Stimulated activated CD4-positive, alpha-beta T cell treated with anti-CD3 and anti-CD28 coated beads, TNF-alpha, amount 100 ng/mL, for 1 hour (primary cell): ENCODE measurements at regions not wholly inside any gene's neighbourhood (a gene's known extent, or its start where the extent isn't known, plus 50 kb on each side); places are given as distances from the start of the nearest gene placed in this dataset.
"Not testable (repeated sequence)": the region's sequence is repeated elsewhere in the genome, so short reads cannot be mapped to it uniquely, and the experiment has no call there.

ENCODE experiments used
- DNase-seq, 3 donors: peaks; one replicate each; pipeline ENCODE4 v3.0.0-alpha.2; 2020; ENCODE audit warnings: low read depth in 3 of 3, low spot score in 1 of 3

DNA sequence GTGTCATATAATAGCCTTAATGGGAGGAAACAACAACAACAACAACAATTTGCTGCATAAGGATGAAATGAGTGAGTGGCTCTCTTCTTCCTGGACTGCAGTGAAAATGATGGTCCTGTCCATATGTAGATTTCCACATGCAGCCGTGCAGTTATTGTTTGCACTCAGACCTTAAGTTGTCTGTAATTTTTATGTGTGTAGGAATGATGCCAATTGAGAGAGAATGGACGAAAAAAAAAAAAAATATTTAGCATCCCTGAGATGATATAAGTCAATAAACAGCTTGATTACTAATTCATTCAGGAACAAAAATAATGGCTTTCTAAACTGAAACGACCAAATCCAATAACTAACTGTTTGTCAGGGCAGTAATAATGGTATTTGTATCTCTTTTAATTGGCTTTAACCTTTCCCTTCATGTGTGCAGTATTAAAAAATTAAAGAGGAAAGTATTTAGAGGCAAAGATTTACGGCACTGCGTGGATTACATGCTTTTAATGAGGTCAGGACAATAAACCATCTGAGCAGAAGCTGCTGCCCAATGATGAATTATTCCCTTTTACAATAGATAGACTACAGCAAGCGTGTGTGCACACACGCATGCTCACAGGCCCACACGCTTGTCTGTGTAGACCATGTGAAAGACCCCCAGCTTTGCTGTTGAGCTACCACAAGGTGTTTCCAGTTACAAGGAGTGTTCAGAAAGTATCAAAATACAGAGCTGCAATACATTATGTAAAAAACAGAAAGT is 459.5 kb upstream of the WWC1 start:
- no peak for DNase-seq

DNA sequence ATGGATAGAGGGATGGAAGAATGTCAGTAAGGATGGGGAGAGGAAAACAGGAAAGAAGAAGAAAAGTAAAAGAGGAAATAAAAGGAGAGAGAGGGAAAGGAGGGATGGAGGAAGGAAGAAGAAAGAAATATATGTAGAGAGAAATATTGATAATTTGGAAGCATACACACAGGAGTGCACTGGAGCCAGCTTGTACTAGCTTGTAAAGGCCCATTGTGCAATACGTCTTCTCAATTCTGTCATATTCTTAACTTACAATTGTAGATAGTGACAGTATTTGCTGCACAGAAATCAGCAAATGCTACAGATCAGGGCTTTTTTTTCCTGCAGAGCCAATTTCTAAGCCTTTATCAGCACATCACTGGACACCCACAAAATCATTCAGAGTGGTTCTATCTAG is 458.8 kb upstream of the WWC1 start:
- DNase-seq: no peak

DNA sequence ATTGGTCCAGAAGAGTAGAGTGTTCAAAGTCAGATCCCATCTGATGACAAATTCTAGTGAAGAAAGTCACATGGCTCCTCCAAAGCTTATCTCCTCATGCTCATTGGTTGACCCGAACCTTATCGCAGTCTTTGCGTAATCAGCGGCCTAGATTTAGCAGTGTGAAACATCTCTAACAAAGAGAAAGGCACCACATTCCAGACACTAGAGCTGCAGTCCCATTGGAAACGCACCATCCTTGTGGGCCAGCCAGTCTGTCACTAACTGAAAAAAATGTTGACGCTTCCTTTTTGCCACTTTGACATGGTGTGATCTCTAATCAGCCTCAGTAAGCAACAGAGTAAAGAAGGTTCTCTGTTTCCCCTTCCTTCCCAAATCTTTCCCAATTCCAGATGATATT is 458.0 kb upstream of the WWC1 start:
- DNase-seq: no peak

DNA sequence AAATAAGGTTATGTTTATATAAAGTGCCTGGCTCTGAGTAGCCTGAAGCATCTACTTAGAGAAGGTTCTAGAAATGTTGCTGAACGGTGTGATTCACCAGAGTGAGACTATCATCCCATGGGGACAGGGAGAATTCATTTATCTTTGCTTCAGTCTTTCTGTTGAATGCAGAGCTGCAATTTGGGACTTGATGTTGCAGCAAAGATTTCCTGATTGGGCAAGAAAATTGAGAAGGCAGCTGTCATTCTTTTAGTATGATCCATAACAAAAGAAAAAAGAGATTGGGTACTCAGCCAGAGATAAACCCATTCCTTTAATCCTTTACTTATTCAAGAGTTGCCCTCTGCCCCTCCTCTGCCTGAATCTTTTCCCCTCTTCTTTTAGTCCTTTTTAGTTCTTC is 456.3 kb upstream of the WWC1 start:
- no peak for DNase-seq

DNA sequence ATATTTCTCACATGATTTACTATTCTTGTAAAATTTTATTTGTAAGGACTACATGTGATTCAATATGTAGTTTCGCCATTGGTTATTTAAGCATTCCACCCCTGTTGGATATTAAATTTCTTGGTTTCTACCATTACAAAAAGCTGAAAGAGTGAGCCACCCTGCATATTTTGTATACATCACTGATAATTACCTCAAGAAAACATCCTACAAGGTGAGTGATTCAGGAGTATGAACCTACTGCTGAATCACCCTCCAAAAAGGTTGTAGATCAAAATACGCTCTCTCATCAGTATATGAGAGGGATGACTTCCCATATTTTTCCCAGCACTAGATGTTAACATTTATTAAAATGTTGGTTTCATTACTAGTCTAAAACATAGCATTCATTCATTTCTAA is 454.3 kb upstream of the WWC1 start:
- DNase-seq: no peak

DNA sequence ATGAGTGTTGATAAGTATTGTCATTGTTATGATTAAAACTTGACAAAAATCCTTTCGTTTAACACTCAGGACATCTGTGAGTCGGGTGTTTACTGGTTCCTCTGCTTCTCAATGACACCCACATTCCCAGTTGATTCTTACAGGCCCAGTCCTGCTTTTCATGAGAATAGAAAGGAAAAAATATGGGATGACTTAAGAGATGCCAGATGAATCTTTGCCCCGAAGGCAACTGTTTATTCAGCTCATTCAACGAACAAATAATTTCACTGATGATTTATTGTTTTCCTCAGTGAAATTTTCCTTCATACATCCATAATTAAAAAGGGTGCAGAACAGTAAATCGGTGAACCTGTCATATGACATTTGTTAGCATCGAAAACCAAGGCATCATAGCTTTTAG is 452.4 kb upstream of the WWC1 start:
- no peak for DNase-seq

DNA sequence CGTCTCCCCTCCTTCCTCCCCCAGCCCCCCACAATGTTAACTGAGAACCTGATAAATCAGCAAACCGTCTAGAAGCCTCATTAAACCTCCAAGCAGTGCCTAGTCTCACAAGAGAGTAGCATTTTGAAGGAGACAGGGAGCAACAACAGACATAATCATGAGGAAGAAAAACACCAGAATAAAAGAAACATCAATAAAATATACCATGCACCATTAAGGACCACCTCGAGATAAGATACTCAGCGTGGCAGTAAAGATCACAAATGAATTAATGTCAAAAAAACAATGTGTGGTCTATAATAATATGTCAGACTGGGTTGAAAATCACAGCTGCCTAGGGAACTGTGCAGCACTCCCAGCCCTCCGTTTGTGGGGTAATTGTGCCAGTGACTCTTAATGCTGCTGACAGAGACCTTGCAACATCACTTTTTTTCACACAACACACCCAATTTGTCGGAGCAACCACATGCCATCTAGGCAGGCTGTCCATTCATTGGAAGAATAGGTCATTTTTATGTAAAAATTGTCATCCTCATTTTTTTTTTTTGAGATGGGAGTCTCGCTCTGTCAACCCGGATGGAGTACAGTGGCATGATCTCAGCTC is 450.8 kb upstream of the WWC1 start:
- DNase-seq: no peak

DNA sequence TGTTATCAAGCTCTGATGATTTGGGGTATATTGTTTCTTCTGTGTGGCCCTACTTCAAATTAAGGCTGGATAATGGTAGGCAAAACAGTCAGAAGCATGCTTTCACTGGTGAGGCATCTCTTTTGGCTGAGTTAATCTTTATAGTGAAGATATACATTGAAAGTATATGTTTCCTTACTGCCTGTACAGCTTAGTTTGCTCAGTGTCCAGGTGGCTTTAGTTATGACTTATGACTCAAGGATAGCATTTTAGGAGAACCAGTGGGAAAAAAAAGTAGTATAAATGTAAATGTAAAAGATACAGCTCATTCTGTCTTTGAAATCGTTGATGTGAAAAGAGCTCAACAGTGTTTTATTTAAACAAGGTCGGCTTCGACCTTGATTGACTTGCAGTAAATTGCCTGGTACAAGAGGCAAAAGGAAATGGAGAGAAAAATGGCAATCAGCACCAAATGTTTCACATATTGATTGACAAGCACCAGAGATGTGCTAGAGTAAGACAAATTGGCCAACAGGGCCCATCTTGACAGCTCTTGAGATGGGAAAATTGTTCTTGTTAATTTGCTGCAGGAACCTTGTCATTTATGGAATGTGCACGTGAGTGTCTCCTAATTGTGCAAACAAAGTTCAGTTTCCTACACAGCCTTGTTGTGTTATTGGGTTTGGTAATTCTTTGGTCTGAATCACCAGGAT is 447.4 kb upstream of the WWC1 start:
- DNase-seq: no peak

DNA sequence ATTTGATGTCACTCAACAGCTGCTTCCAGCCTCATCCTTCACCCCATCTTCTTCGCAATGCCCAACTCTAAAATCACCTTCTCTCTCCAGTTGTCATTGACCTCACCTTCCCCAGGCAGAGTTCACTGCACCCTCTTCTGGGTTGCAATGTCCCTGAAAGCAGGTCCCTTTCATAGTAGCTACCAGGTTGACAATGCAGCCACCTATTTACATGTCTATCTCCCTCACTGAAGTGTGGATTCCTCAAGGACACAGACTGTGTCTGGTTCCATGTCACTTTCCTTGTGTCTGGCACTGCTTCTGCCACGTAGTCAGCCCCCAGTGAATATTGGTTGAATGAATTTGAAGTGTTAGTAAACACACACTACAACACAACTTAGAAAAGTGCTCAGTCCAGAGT is 445.5 kb upstream of the WWC1 start:
- DNase-seq: no peak

DNA sequence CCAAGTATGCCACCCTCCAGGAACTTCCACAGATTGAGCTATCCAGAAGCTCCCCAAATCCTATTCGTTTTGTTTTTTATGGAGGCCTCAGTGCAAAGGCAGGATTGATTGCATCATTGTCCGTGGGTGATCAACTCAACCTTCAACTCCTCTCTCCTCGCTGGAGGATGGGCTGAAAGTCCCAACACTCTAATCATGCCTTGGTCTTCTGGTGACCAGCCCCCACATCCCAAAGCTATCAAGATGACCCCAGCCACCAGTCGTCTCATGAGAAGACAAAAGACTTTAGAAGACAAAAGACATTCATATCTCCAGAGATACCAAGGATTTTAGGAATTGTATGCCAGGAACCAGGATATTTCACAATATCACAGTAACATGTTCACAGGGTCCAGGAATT is 441.6 kb upstream of the WWC1 start:
- DNase-seq: no peak

DNA sequence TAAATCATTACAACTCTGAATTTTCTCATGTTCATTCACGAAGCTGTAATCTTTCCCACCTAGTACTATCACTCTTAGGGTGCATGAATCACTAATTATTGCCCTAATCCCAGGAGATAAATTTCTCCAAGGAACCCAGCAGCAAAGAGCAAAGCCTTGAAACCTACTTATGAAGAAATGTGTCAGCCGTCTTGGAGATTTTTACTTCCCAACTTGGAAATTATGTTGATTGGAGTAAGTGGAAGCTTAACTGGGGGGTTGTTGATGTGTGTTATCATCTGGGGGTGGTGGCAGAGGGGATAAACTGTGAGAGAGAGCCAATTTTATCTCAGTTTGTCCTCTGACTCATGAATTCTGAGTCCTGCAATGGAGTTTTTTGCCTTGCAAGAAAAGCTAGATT is 440.5 kb upstream of the WWC1 start:
- DNase-seq: no peak

DNA sequence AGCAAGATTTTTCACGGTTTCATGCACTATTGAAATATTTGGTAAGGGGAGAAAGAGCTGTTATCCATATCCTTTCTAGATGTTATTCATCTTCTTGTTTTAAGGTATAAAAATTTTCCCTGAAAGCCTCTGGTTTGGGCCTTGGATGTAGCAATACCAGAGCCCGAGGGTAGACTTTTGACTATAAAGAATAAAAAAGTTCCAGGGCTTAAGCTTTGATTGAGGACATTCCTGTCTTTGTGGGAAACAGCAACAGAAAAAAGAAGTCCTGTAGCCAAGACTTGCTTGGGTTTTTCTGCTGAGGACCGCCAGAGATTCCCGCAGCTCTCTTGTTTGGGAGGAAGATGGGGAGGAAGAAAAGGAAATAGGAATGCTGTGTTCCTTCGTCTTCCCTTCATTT is 440.0 kb upstream of the WWC1 start:
- no peak for DNase-seq

DNA sequence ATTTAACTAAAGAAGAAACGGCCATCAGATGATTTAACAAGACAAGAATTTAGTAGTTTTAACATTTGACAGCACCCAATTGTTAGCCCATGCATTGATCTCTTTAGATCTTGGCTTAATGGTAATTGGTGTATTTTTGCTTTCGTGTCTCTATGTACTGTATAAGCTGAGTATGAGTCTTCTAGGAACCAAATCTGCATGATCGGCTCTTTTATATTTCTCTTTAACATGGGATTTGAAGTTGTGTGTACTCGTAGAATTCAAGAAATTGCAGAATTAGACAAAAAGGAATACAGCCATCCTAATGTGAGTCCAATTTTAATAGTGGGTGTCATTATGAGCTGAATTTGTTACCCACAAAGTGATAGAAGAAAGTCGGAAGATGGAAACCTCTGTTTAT is 438.9 kb upstream of the WWC1 start:
- DNase-seq: no peak

DNA sequence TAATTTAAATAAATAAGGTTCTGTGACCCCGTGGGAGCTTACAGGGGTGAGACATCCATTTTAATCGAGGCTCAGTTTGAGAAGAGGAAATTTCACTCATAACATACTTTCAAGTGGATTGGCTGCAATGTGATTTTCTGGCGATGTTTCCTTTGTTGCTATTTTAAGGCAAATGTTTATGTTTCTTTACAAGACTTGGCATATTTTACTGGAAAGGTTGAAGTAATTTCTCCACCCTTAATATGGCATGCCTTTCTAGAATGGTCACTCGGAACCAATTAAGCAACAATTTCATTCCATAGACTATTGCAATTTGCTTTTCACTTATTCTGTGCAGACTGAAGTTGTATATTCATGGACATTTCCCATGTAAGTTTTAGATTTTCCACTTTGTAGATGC is 438.0 kb upstream of the WWC1 start:
- no peak for DNase-seq

DNA sequence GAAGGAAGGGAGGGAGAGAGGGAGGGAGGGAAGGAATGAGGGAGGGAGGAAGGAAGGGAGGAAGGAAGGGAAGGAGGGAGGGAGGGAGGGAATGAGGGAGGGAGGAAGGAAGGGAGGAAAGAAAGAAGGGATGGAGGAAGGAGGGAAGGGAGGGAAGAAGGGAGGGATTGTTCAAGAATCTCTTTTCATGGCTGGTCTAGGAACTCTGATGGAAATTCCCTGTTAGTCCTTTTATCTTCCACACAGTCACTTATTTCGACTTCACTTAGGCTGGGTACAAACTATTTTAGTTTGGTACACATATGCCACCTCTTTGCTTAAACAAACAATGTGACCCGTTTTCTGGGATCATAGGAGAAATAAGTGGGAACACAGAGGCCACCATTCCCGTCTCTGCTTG is 435.6 kb upstream of the WWC1 start:
- DNase-seq: no peak

DNA sequence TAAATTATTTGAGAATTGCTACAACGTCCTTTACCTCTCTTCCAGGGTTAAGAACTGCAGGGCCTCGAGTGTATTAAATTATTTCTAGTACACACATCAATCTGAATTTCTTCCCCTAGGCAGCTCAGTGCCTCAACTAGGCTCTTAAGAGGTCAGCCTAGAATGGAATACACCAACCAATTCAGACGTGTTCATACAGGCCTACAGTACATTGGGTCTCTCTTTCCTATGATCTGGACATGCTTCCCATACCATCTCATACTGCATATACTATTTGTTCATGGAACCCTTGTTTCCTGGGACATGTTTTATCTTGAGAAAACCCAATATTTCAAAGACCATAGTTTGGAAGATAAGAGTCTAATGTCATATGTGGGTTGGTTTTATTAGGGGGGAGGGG is 434.1 kb upstream of the WWC1 start:
- DNase-seq: no peak

DNA sequence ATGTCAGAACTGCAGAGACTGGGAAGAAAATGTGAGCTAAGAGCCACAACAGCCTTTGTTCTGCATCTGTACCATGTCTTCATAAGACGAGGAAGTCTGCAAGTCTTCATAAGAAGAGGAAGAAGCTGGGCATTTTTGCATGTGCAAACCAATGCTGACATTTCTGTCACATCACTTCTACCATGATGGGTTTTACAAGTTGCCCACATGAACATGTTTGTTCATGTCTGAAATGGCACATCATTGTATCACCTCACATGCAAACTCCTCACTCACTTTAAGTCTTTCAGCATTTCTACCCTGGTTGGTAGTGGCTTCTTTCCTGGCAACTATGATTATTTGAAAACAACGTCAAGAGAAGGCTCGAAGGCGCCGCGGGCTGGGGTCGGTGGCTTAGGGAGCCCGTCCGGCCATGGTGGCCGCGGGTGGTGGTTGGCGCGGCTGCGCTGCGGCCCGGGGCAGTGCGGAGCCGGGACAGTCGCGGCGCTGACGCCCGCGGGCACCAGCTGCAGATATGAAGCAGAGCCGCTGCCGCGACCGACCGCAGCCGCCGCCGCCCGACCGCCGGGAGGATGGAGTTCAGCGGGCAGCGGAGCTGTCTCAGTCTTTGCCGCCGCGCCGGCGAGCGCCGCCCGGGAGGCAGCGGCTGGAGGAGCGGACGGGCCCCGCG is 433.1 kb upstream of the WWC1 start:
- DNase-seq: not testable (repeated sequence)

DNA sequence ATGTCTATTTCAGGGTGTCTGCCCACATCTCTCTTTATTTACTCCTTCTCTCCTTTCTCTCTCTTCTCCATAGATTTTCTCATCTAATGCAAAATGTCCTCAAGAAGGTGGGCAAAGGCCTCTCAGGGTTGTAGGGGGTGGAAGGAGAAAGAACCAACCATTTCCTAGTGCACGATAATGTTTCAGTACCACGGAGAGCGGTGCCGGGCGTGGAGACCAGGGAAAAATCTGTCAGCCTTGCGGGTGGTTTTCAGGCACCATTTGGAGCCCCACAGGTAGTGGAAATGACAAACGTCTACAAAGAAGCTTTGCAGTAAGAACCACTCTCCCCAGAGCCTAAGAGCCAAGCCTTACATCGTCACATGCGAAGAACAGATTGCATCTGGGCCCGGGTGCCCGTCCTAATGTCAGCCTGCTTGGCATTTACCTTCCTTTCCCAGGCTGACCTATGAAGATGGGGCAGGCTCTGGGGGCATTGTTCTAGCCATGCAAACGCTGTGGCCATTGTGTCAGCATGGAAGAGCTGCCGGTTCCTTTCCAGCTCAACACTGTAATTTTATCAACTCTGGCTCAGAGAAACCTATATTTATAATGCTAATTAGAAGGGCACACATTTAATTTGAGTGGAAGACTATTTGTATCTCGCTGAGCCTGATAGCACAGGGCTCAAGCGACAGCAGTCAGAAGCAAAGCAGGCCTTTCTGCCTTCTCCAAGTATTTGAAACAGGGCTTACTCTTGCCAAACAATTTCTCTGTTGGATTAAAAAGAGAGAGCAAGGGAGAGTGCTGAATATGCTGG is 430.1 kb upstream of the WWC1 start:
- DNase-seq: no peak

DNA sequence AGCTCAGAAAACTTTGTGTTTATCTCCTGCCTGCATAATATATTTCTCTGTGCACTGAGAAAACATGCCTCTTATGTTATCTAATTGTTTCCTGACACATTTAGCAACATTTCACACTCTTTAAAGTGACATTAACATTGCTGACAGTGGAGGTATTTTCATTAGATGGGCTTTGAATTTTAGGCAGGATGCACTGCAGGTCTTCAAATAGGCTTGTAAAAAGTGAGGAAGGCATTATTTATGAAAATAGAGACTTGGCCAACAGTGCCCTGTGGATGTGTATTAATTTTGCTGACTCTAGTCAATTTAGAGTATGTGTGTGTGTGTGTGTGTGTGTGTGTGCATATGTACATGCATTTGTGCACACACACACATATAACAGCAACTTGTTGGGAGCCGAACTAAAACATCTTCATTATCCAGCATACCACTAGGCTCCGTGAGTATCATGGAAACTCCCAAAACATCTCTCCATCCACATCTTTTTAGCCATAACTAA is 429.5 kb upstream of the WWC1 start:
- DNase-seq: no peak

DNA sequence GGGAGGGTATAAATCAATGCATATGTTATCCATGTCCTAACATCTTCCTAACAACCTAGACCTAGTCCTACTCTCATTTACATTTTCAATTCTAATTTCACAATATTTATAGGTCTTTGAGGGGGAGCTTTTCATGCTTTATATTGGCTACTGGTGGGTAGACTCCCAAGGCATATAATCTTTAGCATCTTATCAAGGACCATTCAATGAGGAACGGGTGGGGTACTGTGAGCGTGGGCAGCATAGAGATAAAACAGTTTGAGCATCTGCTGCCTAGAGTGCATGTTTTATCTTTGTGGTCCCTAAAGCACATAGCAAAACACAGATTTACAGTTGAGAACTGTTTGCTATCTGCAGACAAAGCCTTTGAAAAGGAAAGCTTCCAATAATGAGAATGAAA is 427.6 kb upstream of the WWC1 start:
- no peak for DNase-seq

DNA sequence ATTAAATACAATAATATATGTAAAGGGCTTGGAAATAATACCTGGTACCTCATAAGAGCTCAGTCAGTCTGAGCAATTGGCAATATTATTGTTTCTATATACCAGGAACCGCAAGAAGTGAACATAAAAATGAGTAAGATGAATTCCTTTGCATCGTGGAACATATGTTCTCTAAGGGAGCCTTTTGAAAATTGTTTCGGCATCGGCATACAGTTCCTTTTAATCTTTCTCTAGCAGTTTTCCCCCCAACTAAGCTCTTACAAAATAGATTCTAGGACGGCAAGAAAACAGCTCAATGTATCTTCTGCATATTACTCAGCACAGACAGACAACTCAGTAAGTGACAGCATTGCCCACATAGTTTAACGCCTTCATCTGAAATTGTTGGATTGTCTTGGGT is 426.6 kb upstream of the WWC1 start:
- DNase-seq: no peak
